NCI-H774 (cell line): ENCODE measurements at regions not wholly inside any gene's neighbourhood (a gene's known extent, or its start where the extent isn't known, plus 50 kb on each side); places are given as distances from the start of the nearest gene placed in this dataset.
"Not testable (repeated sequence)": the region's sequence is repeated elsewhere in the genome, so short reads cannot be mapped to it uniquely, and the experiment has no call there.

ENCODE experiments used
- DNase-seq: peaks from one replicate; lab custom pipeline; 2025; lab: John Stamatoyannopoulos, UW

DNA sequence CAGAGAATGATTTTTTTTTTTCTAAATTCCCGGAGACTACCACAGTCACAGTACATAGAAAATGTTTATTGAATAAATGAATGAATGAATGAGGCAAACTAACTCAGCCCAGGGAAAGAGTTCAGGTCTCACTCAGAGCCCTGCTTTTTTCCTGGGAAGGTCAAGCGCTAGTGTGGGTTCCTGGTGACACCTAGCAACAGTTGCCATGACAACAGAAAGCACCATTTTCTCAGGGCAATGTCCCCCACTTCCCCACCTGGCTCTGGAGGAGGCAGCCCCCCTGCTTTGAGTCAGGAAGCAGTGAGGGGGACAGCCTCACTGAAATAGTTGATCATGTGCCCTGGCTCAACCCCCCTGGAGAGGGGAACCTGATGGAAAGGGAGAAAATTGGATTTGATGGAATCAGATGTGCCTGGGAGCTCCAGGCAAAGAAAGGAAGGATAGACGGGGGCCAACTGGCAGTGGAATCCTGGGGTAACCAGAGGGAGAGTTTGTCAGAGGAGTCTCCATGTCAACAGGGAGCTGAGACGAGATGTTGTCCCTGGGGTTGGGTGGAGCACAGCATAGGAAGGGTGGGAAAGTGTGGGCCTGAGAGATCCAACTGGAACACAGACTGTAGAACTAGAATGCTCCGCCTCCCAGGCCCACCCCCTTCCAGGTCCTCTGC, 242.2 kb upstream of the CCL2 start:
- DNase-seq, result no peak

DNA sequence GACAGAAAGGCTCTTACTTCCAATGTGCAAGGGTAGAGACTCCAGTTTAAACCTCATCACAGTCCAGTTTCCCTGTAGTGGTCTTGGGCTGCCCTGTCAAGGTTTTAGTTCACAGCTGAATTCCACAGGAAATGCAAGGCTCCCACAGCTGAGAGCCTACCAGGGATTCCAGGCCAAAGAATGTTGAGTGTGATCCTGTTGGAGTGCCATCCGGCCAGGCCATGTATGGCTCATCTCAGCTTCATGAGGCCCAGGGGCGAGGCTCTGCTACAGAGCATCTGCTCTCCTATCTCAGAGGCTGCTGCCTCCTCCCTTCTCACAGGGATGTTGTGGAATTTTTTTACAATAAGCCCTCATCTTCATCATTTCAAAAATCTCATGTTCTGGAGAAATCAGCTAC, 239.8 kb upstream of the CCL2 start:
- DNase-seq, result no peak

DNA sequence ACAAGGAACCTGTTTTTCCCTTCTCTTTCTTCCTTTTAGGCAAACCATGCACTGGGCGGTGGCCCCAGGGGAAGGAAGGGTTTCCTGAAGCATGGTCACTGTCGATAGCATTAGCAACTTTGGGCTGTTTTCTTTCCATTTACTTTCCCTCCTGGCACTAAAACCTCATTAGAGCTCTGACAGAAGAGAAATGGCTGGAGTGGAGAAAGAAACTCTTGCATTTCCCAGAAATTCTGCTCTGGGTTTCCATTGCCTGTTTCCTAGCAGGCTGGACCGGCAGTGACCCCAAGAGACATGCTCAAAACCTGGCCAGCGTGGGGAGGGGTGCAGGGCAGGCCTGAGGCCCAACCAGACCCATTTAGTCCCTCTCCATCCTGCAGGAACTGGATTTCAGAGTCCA, 230.7 kb upstream of the CCL2 start:
- no peak for DNase-seq

DNA sequence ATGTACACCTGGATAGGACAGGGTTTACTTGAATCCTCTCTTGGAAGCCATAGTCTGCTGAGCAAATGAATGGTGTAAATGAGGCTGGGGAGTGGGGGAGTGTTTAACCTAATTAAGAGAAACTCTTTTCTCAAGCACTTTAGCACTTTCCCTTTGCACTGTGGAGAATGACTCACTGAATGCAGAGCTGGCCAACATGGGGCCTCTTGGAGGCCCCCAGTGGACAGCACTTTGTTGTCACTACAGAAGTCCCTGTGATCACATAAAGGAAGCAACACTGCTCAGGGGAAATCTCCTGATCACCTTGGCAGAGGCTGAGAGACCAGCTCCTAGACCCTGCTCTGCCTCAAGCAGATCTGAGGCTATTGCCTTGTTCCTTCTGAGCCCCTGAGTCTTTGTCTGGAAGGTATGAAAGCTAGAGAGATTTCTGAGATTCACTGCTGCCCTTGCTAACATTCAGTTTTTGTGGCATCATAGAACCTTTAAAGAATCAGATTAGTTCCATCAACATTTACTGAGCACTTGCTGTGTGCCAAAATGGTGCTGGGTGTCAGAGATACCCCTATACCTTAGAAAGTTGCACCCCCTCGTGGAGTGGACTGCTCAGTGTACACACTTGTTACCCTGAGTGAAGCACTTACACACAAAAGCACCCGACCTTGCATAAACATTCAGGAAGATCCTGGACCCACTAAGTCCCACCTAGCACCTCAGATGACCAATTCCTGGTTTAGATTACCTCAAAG, 230.1 kb upstream of the CCL2 start:
- no peak for DNase-seq

DNA sequence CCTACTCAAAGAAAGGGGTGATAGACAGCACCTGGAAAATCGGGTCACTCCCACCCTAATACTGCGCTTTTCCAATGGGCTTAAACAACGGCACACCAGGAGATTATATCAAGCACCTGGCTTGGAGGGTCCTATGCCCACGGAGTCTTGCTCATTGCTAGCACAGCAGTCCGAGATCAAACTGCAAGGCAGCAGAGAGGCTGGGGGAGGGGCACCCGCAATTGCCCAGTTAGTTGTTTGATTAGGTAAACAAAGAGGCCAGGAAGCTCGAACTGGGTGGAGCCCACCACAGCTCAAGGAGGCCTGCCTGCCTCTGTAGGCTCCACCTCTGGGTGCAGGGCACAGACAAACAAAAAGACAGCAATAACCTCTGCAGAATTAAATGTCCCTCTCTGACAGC, 224.5 kb upstream of the CCL2 start:
- peak; percentile 14 for DNase-seq

DNA sequence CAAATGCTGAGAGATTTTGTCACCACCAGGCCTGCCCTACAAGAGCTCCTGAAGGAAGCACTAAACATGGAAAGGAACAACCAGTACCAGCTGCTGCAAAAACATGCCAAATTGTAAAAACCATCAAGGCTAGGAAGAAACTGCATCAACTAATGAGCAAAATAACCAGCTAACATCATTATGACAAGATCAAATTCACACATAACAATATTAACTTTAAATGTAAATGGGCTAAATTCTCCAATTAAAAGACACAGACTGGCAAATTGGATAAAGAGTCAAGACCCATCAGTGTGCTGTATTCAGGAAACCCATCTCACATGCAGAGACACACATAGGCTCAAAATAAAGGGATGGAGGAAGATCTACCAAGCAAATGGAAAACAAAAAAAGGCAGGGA, 222.8 kb upstream of the CCL2 start:
- DNase-seq, result not testable (repeated sequence)

DNA sequence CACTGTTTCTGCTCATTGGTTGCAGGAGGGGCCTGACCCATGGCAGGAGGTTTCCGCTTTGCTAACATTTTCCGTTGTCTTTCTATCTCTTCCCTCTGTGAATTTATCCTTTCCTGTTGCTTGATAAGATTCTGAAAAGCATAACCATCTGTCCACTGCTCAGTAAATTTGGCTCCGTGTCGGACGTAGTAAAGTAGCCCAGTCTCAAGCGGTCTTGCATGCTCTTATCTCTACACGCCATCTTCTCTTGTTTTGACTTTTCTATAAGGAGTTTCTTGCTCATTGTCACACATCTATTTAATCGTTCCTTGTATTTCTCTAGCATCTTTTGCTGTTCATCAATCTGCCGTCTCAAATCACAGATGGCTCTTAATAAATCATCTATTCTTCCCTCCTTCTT, 216.3 kb upstream of the CCL2 start:
- DNase-seq, result not testable (repeated sequence)

DNA sequence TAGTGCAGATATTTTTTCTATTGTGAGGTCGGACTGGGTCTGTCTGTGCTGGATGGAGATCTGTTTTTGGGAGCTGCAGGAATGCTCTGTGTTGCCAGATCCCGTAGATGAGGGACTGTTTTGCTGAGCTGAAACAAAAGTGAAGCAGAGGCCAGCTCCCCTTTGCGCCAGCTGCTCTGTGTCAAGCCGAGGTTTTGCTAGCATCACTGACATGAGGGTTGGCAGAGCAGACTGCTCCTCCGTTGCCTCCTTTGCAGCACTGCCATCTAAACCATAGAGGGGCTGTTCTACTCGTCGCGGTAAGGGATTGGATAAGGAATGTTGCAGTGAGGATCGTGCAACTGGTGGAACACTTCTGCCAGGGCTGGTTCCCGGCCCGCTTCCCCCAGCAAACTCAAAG, 215.9 kb upstream of the CCL2 start:
- DNase-seq, result not testable (repeated sequence)

DNA sequence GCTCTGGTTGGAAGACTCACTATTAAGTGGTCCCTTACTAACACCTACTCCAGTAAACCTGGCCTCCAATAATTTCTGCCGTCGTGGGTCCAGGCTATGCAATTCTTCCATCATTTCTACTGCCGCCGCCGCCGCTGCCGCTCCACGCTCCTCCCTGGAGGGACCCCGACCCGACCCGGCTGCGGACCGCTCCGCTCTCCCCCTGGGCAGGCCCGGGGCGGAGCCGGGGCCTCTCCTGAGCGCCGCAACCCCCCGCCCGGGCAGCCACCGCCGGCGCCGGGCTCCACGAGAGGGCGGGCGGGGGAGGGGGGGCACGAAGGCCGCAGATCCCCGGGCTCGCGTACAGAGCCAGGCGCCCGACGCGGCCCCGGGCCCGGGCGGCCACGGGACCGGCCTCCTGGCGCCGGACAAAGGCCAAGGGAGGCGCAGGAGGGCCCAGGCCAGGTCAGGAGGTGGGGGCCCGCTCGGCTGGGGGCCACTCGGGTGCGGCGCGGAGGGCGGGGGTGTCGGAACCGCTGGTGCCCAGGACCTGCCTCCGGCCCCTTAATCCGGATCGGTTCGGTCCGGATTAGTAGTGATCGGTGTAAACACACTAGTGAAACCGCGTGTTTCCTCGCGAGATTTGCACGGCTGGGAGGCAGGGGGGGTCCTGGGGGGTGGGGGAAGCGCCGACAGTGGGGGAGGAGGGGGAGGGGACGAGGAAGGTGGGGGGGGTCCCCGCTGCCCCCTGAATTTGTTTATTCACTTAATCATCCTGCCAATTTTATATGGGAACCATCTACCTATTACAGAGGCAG, 215.1 kb upstream of the CCL2 start:
- not testable (repeated sequence) for DNase-seq

DNA sequence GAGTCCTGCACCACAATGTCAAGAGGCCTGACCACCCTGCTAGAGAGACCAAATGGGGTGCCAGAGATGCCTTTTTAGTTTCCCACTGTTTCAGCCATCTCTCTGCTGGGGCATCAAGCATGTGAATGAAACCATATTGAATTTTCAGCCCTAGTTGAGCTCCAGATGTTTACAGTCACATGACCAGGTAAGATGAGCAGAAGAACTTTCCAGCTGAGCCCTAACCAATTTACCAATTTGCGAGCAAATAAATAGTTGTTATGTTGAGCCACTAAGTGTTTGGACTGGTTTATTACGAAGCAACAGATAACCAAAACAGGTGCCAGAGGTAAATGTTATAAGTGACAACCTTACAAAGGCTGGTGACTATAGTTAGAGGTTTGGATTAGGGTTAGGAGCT, 209.1 kb upstream of the CCL2 start:
- DNase-seq, result no peak

DNA sequence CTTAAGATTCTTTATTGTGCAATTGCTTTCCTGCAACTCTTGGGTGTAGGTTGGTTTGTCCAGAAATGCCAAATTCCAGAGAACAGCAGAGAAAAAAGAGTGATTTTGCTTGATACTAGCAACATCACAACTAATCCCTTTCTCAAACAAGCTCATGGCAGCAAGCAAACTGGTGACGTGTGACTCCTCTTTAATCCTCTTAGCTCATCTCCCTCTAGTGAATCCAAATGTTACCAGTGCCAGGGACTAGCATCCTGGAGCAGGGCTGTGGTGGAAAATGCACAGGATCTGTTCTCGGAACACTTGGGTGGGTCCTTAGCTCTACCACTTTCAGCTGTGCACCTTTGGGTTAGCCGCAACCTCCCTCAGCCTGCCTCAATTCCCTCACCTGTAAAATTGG, 204.0 kb upstream of the CCL2 start:
- DNase-seq, result no peak

DNA sequence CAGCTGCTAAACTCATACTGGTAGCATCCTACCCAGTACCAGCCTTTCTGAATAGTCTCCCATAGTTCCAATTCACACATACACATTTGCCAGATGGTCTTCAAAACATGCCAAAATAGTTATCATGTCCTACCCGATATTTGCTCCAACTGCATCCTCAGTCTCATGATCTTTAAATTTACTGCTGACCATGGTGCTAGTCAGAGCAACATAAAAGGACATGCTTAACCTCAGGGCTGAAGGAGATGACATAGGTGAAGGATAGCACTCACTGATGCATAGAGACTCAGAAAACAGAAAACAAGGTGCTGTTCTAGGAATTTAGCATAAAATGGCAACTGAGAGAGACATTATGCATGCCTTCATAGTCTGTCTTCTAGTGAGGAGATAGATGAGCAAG, 200.6 kb upstream of the CCL2 start:
- no peak for DNase-seq

DNA sequence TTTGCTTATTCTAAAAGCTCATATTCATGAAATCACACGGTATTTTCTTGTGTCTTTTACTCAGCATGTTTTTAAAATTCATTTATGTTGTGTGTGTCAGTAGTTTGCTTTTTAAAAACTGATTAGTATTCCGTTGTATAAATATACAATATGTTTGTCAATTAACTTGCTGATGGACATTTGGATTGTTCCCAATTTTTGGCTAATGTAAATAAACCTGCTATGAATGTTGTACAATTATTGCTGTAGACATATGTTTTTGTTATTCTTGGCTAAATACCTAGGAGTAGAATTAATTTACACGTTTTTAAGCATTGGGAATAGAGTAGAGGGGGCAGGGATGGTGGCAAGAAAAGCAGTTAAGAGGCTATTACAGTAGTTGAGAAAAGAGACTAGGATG, 199.5 kb upstream of the CCL2 start:
- no peak for DNase-seq

DNA sequence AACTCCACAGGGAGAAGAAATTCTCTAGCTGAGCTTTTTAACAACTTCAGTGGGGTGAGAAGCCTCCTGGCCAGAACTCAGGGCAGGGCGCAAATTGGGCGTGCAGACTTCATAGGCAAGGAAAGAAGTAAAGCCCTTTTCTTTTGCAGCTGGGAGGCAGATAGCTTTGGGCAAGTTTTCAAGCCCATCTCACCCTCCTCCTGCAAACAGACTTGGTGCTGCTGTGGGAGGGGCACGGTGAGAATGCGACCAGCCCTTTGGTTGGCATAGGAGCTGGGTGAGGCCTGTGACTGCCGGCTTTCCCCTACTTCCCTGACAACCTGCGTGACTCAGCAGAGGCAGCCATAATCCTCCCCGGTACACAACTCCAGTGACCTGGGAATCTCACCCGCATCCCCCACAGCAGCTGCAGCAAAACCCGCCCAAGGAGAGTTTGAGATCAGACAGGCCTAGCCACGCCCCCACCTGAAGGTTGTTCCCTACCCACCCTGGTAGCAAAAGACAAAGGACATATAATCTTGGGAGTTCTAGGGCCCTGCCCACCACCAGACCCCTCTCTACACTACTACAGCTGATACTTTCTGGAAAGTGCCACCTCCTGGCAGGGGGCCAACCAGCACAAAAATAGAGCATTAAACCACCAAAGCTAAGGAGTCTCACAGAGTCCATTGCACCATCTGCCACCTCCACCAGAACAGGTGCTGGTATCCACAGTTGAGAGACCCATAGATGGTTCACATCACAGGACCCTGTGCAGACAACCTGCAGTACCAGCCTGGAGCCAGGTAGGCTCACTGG, 195.5 kb upstream of the CCL2 start:
- DNase-seq, result no peak

DNA sequence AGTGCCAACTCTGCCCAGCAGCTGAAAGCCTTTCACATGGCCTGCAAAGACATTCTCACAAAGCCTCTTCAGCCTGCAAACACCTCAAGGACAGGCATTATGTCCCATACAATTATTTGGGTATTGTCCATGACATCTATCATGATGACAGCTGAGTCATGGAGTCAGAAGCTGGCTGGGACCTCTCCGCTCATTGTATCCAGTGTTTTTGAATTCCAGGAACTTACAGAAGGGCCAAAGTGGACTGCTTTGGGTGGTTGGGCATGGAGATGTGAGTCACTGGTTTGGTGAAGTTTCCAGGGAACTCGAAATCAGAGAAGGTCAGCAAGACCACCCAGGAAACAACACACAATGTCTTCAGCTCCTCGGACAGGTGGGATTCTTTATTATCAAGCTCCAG, 188.6 kb upstream of the CCL2 start:
- no peak for DNase-seq

DNA sequence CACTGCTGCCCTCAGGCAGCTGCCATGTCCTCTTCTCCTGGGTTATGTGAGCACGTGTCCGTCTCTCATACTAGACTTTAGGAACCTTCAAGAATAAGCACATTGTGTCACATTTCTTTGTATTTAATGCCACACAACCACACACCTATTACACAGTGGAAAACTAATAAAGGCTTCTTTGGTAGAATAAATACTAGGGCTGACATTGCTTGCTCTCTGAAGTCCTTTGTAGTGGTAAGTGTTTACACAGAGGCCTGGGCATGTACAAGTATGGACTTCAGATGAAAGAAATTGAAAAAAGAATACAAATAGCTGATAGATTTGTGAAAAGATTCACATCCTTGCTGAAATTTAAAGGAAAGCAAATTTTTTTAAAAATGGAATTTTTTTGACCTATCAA, 188.1 kb upstream of the CCL2 start:
- DNase-seq, result peak; percentile 76

DNA sequence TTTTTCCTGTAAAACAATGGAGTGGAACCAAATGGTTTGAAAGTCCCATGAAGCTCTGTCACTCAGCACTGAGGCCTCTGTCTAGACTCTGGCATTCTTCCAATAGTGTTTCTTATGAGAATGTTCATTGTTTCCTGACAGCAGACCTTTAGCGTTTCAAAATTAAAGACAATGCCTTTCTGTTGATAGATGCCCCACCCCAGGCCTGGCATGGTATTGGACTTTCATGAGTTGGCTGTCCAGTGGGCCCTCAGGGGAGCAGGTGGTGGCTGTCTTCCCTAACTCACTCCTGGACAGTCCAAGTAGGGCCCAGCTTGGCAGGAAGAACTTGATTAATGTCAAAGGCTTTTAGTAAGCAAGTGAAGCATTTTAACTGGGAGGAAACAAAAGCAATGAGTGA, 186.5 kb upstream of the CCL2 start:
- DNase-seq, result peak; percentile 18

DNA sequence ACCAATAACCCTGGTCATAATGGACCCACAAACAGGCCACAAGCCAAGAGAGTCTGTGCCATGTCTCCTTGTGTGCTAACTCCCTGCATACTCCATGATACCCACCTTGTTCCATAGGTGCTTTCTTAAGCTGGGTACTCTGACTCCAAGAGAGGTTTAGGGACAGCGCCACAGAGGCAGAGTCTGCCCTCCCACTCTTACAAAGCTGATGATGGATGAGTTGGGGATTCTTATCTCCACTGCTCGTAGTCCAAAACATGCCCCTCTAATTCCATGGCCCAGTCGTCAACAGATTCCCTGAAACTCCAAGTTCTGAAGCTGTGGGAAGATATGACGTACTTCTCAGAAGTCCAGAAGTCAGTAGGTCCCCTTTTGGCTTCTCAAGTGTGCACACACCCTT, 184.4 kb upstream of the CCL2 start:
- no peak for DNase-seq

DNA sequence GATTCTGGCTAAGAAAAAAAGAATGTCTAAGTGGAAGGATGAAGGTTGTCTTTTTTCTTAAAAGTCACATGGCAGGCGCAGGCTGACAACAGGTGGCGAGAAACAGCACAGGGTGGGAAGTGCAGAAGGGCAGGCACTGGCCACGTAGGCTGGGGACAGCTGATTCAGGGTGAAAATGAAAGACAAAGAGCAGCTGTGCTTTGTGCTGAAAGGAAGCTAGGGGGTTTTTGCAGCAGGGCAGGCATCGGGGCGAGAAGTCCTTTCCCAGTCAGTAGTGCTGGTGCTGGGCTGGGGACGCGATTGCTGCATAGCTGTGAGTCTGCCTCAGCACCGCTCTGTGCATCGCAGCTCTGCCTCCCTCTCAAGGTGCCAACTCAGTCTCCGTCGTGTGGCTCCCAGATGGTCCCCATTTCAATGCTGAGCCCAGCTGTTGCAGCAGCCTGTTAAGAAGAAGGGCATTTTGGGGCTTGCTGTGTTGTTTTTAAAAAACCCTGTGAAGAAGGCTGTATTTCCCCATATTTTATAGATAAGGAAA, 183.1 kb upstream of the CCL2 start:
- no peak for DNase-seq

DNA sequence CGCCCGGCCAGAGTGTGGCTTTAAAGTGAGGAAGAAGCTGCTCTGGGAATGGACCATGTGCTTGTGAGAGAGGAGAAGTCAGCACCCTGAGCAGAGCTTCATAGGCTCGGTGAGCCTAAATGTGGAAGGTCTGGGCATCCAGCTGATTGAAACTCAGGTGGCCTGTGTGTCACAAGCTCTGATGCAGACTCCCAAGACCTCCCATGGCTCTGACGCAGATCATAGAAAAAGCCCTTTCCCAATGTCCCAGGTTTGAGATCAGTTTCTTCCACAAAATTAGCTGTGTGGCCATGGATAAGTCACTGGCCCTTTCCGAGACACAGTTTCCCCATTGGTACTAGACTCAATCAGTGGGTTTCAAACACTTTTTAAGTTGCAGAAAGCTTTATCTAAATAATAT, 180.0 kb upstream of the CCL2 start:
- no peak for DNase-seq

DNA sequence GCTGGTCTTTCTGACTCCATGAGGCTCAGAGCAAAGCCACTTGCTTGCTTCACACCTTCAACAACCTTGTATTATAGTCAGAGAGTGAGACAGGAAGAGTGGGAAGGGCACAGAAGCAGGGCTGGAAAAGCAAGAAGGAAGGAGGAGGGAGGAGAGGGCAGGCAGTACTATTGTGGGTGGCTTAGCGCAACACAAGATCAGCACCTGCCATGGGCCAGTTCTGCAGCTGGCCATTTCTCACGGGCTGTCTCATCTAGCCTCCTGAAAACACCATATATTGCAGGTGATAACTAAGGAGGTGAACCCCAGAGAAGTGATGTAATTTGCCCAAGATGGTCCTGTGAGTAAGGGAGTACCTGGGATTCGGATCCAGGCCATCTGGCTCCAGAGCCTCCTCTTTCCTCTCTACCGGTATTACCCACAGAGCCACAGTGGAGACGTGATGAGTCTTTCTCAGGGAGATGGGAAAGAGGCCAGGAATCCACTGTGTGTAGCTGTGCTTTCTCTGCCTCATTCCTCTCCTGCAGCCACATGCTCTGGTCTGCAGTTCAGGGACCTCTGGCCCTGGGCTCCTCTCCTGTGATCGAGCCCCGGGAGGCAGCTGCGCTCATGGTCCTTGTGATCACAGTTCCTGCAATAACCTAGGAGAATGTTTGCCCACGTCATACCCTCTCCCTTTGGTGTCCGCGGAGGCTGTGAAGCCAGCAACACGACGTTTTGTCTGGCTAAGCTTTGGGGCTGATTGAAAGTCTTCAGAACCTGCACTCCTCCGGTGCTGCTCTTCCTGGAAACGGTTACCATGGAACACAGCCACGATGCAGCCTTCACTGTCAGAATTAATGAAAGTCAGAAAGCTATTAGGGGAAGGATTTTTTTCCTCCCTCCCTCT, 178.1 kb upstream of the CCL2 start:
- peak; percentile 14 for DNase-seq
